Neural progenitor cell (in vitro differentiated cells): ENCODE measurements at regions not wholly inside any gene's neighbourhood (a gene's known extent, or its start where the extent isn't known, plus 50 kb on each side); places are given as distances from the start of the nearest gene placed in this dataset.
"Not testable (repeated sequence)": the region's sequence is repeated elsewhere in the genome, so short reads cannot be mapped to it uniquely, and the experiment has no call there.

Experiments
- DNase-seq: peaks from one replicate; pipeline ENCODE4 v3.0.0-alpha.2; 2016; ENCODE audit warnings: low spot score
- H2AFZ ChIP-seq: fragments of 200-600 bp; sonication (generic); replicated peaks from 2 replicates; pipeline ENCODE4 v1.6.1; 2016; ENCODE audit warnings: antibody characterized with exemption
- H3F3A ChIP-seq: fragments of 200-600 bp; sonication (generic); 2 replicates; pipeline ENCODE4 v1.6.1; 2016; ENCODE audit warnings: antibody characterized with exemption, low read depth
- H3K27ac ChIP-seq: fragments of 200-600 bp; sonication (generic); 2 replicates; pipeline ENCODE4 v1.5.1; 2016; ENCODE audit warnings: mild to moderate bottlenecking
- H3K27me3 ChIP-seq: fragments of 200-600 bp; sonication (generic); 2 replicates; pipeline ENCODE4 v1.6.1; 2016; ENCODE audit warnings: mild to moderate bottlenecking, moderate library complexity
- H3K36me3 ChIP-seq: fragments of 200-600 bp; sonication (generic); 2 replicates; pipeline ENCODE4 v1.5.1; 2016
- H3K4me1 ChIP-seq: fragments of 200-600 bp; sonication (generic); 2 replicates; pipeline ENCODE4 v1.6.1; 2016; ENCODE audit warnings: mixed run types
- H3K4me2 ChIP-seq: fragments of 200-600 bp; sonication (generic); 2 replicates; pipeline ENCODE4 v1.6.1; 2016
- H3K4me3 ChIP-seq: fragments of 200-600 bp; sonication (generic); 2 replicates; pipeline ENCODE4 v1.5.1; 2016
- H3K79me2 ChIP-seq: fragments of 200-600 bp; sonication (generic); 2 replicates; pipeline ENCODE4 v1.6.1; 2016; ENCODE audit warnings: low read depth
- H3K9ac ChIP-seq: fragments of 200-600 bp; sonication (generic); 2 replicates; pipeline ENCODE4 v1.6.1; 2016
- H3K9me3 ChIP-seq: fragments of 200-600 bp; sonication (generic); 2 replicates; pipeline ENCODE4 v1.5.1; 2016; ENCODE audit warnings: low read depth
- H4K20me1 ChIP-seq: fragments of 200-600 bp; sonication (generic); 2 replicates; pipeline ENCODE4 v1.6.1; 2016; ENCODE audit warnings: low read depth
- H3K27ac Mint-ChIP-seq: 3 replicates; pipeline ENCODE4 v1.8.0; 2021; ENCODE audit warnings: mixed read lengths
- H3K27me3 Mint-ChIP-seq: 2 replicates; pipeline ENCODE4 v1.8.0; 2022; ENCODE audit warnings: low read depth, mild to moderate bottlenecking, inconsistent platforms, moderate library complexity, mixed read lengths; ENCODE audit not compliant: insufficient read depth
- H3K36me3 Mint-ChIP-seq: 3 replicates; pipeline ENCODE4 v1.8.0; 2021; ENCODE audit warnings: mixed read lengths
- H3K4me1 Mint-ChIP-seq: 3 replicates; pipeline ENCODE4 v1.8.0; 2021; ENCODE audit warnings: mixed read lengths
- H3K4me3 Mint-ChIP-seq: 3 replicates; pipeline ENCODE4 v1.8.0; 2021; ENCODE audit warnings: mild to moderate bottlenecking, moderate library complexity, mixed read lengths
- H3K9me3 Mint-ChIP-seq: 3 replicates; pipeline ENCODE4 v1.8.0; 2020; ENCODE audit warnings: mixed read lengths
- CTCF ChIP-seq: fragments of 200-600 bp; sonication (generic); IDR thresholded peaks from 2 replicates; pipeline ENCODE4 v1.5.1; 2017; ENCODE audit warnings: antibody characterized with exemption, mild to moderate bottlenecking
- EZH2 ChIP-seq: fragments of 200-600 bp; sonication (generic); IDR thresholded peaks from 2 replicates; pipeline ENCODE4 v1.6.1; 2017; ENCODE audit warnings: antibody characterized with exemption, mild to moderate bottlenecking, moderate library complexity
- EZH2phosphoT487 ChIP-seq: fragments of 200-600 bp; sonication (generic); IDR thresholded peaks from 2 replicates; pipeline ENCODE4 v1.6.1; 2017; ENCODE audit warnings: antibody characterized with exemption

- no peaks in the 10 kb centered on the region for H3K4me1 ChIP-seq
- peaks cover 2% of the 10 kb centered on the region for H3K9me3 Mint-ChIP-seq
- no peak for DNase-seq
- H3K27me3 Mint-ChIP-seq: no peaks in the 10 kb centered on the region
- H3K27me3 ChIP-seq: no peaks in the 10 kb centered on the region
- H3K4me3 Mint-ChIP-seq: no peak overlapping the region
- H3K4me3 ChIP-seq: no peak overlapping the region
- TF ChIP-seq EZH2phosphoT487 (no peak), EZH2 (no peak), CTCF (no peak)
- H3K27ac ChIP-seq: no peak overlapping the region
- no peaks in the 10 kb centered on the region for H3K36me3 ChIP-seq
- H2AFZ ChIP-seq: no peak overlapping the region
- H3K79me2 ChIP-seq: no peaks in the 10 kb centered on the region
- H3K9ac ChIP-seq: no peak overlapping the region
- no peaks in the 10 kb centered on the region for H3K4me1 Mint-ChIP-seq
- H4K20me1 ChIP-seq: no peaks in the 10 kb centered on the region
- no peak overlapping the region for H3K4me2 ChIP-seq
- no peaks in the 10 kb centered on the region for H3K9me3 ChIP-seq
- no peaks in the 10 kb centered on the region for H3K36me3 Mint-ChIP-seq
- no peak overlapping the region for H3K27ac Mint-ChIP-seq
- no peaks in the 10 kb centered on the region for H3F3A ChIP-seq
These were observed 84.6 kb upstream of the SNX2 start for GRCh38 chr5:122690266-122690665.

- H3K36me3 Mint-ChIP-seq: no peaks in the 10 kb centered on the region
- H3K27ac Mint-ChIP-seq: no peak overlapping the region
- Histone ChIP-seq H3K79me2 (no peaks in the 10 kb centered on the region), H3K36me3 (no peaks in the 10 kb centered on the region), H2AFZ (no peak overlapping the region), H3K9ac (no peak overlapping the region), H3F3A (no peaks in the 10 kb centered on the region), H3K4me3 (no peak overlapping the region), H3K27ac (no peak overlapping the region), H4K20me1 (no peaks in the 10 kb centered on the region), H3K4me1 (no peaks in the 10 kb centered on the region), H3K27me3 (no peaks in the 10 kb centered on the region), H3K4me2 (no peak overlapping the region), H3K9me3 (no peaks in the 10 kb centered on the region)
- H3K27me3 Mint-ChIP-seq: peaks cover 2% of the 10 kb centered on the region
- no peak for DNase-seq
- H3K4me3 Mint-ChIP-seq: no peak overlapping the region
- TF ChIP-seq CTCF (no peak), EZH2 (no peak), EZH2phosphoT487 (no peak)
- no peaks in the 10 kb centered on the region for H3K4me1 Mint-ChIP-seq
- H3K9me3 Mint-ChIP-seq: peaks cover 2% of the 10 kb centered on the region
These were observed 82.9 kb upstream of the SNX2 start for GRCh38 chr5:122691931-122692330.

GRCh38 chr5:122693963-122694362 lies 80.9 kb upstream of the SNX2 start:
- no peak overlapping the region for H3K4me3 ChIP-seq
- peaks cover 2% of the 10 kb centered on the region for H3K27me3 Mint-ChIP-seq
- H3K9me3 Mint-ChIP-seq: no peaks in the 10 kb centered on the region
- no peak overlapping the region for H3K27ac Mint-ChIP-seq
- H3K27me3 ChIP-seq: no peaks in the 10 kb centered on the region
- H4K20me1 ChIP-seq: no peaks in the 10 kb centered on the region
- H3K9me3 ChIP-seq: no peaks in the 10 kb centered on the region
- no peaks in the 10 kb centered on the region for H3K4me1 ChIP-seq
- DNase-seq: no peak
- no peak overlapping the region for H3K4me2 ChIP-seq
- H3K27ac ChIP-seq: no peak overlapping the region
- H2AFZ ChIP-seq: no peak overlapping the region
- H3K4me3 Mint-ChIP-seq: no peak overlapping the region
- no peaks in the 10 kb centered on the region for H3K79me2 ChIP-seq
- no peaks in the 10 kb centered on the region for H3K36me3 Mint-ChIP-seq
- no peaks in the 10 kb centered on the region for H3K36me3 ChIP-seq
- TF ChIP-seq EZH2 (no peak), EZH2phosphoT487 (no peak), CTCF (no peak)
- H3K4me1 Mint-ChIP-seq: no peaks in the 10 kb centered on the region
- H3K9ac ChIP-seq: no peak overlapping the region
- no peaks in the 10 kb centered on the region for H3F3A ChIP-seq

- H3F3A ChIP-seq: no peaks in the 10 kb centered on the region
- no peaks in the 10 kb centered on the region for H4K20me1 ChIP-seq
- no peak for DNase-seq
- no peak overlapping the region for H2AFZ ChIP-seq
- no peak overlapping the region for H3K4me2 ChIP-seq
- TF ChIP-seq CTCF: no peak
- TF ChIP-seq EZH2phosphoT487: no peak
- no peak for TF ChIP-seq EZH2
- peaks cover 6% of the 10 kb centered on the region for H3K4me1 Mint-ChIP-seq
- H3K36me3 ChIP-seq: no peaks in the 10 kb centered on the region
- no peak overlapping the region for H3K9ac ChIP-seq
- H3K9me3 ChIP-seq: no peaks in the 10 kb centered on the region
- H3K27me3 ChIP-seq: no peaks in the 10 kb centered on the region
- H3K36me3 Mint-ChIP-seq: no peaks in the 10 kb centered on the region
- H3K27ac Mint-ChIP-seq: no peak overlapping the region
- peaks cover 2% of the 10 kb centered on the region for H3K27me3 Mint-ChIP-seq
- no peaks in the 10 kb centered on the region for H3K79me2 ChIP-seq
- no peaks in the 10 kb centered on the region for H3K9me3 Mint-ChIP-seq
- peaks cover 4% of the 10 kb centered on the region for H3K4me1 ChIP-seq
- no peak overlapping the region for H3K4me3 ChIP-seq
- H3K27ac ChIP-seq: no peak overlapping the region
- H3K4me3 Mint-ChIP-seq: no peak overlapping the region
These were observed 80.0 kb upstream of the SNX2 start for GRCh38 chr5:122694884-122695283.

GRCh38 chr5:122696735-122697134 lies 78.1 kb upstream of the SNX2 start:
- H2AFZ ChIP-seq, H3F3A ChIP-seq, H3K9ac ChIP-seq, H3K27ac ChIP-seq, H3K27ac Mint-ChIP-seq, H3K27me3 ChIP-seq, H3K36me3 ChIP-seq, H3K27me3 Mint-ChIP-seq, H3K4me2 ChIP-seq, H3K4me1 ChIP-seq, H3K9me3 ChIP-seq, DNase-seq, H4K20me1 ChIP-seq, H3K36me3 Mint-ChIP-seq, H3K79me2 ChIP-seq, H3K9me3 Mint-ChIP-seq, H3K4me3 Mint-ChIP-seq, H3K4me3 ChIP-seq, H3K4me1 Mint-ChIP-seq: not testable (repeated sequence)
